CD4-positive, alpha-beta T cell treated with Interleukin-10 for 1 hour (primary cell): ENCODE measurements at regions not wholly inside any gene's neighbourhood (a gene's known extent, or its start where the extent isn't known, plus 50 kb on each side); places are given as distances from the start of the nearest gene placed in this dataset.

Experiments used
- DNase-seq: peaks from one replicate; pipeline ENCODE4 v3.0.0-alpha.2; 2020

DNA sequence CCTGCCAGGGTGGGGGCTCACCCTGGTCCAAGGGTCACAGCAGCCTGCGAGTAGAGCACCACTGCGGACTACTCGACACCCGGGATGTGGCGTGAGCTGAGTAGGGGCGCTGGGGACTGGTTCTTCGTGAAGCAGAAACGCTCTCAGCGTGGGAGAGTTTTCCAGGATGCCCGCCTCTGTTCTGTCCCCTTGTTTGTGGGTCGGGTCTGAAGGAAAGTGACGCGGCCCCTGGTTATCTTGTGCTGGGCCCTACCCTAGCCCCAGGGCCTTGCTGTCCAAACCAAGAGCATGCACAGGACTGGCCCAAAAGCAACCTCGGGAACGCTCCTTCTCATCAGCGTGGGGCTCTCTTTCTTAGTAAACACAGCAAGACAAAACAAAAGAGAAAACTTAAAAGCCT is 303.3 kb downstream of the IRF8 start:
- no peak for DNase-seq

DNA sequence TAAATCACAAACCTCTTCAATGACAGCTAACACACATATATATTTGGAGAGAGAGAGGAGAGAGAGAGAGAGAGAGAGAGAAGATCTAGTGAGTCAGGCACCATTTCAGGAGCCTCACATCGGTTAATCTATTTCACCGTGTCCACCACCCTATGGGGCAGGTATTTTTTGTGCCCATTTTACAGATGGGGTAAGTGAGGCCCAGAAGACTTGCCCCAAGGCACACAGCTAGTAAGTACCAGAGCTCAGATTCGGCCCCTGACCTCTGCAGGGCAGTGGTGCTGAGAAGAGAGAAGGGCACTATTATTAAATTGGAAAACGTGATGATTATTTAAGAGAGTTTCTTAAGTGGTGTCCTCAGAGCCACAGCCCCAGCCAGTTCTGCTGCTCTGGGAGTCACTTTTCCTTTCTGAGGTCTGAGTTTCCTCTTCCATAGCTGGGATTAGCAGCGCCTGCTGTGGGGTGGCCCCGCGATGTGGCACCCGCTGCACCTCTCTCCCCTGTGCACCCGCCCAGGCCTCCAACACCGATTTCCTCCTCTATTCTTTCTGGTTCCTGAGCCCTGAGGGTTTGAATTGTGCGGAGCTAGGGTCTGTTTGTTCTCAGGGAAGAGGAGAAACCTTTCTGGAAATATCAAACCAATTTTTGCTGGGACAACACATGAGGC is 303.9 kb downstream of the IRF8 start:
- no peak for DNase-seq

DNA sequence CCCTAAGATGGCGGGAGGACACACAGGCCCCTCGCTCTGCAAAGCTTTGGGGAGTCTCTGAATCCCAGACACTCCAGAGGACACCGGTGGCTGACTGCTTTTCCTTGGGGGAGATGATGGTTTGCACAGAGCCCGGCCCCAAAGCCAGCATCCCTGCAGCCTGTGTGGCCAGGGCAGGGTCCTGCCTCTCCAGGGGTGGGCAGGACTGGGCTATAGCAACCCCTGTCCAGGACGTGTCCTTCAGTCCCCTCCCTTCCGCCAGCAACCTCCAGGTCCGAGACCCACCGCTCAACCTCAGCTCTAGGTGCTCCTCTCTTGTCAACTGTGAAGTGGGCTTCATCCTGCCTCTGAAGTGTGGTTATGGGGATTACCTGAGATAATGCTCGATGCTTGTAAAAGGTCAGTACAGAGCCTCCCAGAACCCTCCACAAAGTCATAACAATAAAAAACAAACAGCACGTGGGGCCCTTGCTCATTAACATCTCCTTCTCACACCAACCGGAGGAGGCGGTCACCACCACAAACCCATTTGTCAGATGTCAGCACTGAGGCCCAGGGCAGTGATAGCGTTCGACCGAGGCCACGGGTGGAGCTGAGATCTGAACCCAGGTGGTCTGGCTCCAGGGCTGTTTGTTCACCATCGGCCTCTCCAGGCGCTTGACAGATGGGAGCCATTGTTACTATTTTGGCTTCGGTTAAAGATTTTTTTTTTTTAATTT is 304.8 kb downstream of the IRF8 start:
- DNase-seq, result no peak

DNA sequence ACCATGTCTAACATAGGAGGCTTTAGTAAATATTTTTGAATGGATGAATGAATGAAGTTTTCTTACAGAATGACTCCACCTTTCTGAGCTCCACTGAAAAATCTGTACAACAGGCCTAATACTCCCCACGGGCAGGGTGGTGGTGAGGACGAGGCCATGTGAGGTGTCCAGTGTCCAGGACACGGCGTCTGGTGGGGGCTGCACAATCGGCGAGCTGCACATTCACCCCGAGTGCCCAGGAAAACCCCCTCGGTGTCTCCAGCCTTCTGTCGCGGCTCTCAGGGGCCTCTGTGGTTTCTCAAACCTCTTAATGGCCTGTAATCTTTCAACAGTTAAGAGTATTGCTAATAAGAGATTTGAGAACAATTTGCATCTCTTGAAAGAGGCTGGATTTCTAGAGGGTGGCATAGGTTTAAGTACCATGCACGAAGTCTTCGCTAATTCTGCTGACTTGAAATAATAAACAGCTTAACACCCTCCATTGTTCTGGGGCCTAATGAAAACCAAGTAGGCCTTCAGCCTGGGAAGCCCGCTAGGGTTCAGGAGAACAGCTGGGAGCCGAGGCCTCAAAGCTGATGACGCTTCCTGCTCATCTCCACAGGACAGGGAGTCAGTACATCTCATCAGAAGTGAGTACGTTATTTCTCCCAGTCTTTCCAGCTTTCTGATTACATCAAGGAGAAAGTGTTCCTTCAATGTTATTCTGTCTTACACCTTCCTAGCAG is 304.6 kb upstream of the FOXF1 start:
- DNase-seq, result no peak

DNA sequence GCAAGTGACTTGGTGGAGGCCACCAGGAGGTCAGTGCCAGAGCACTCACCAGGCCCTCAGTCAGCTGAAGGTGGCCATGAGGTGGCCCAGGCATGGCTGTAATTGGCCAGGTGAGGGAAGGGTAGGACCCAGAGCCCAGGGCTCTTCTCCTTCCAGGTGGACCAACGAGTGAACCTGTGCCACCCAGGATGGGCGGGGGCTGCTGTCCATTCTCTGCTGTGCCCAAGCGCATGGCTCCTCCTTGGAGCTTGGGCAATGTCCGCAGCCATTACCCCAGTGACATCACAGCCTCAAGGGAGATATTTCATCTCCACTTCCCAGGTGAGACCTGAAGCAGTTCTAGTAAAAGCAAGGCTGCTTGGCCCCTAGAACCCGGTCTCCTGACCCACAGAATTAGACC is 303.0 kb upstream of the FOXF1 start:
- DNase-seq, result no peak

DNA sequence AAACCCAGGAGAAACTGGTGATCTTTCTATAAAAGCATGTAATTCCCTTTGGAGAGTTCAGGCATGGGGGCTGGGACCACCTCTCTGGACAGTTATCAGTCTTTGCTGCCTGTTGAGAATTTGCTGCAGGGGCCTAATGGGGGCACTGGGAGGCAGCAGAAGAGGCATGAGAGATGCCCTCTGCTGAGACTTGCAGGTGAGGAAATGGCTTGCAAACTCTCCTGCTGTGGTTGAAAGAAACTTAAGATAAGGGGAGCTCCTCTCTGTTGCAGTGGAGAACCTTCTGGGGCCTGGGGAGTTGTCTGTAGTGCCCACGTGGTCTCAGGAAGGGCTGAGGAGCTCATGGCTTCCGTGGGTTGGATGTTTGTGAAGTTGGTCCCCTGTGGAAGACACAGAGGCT is 301.1 kb upstream of the FOXF1 start:
- no peak for DNase-seq

DNA sequence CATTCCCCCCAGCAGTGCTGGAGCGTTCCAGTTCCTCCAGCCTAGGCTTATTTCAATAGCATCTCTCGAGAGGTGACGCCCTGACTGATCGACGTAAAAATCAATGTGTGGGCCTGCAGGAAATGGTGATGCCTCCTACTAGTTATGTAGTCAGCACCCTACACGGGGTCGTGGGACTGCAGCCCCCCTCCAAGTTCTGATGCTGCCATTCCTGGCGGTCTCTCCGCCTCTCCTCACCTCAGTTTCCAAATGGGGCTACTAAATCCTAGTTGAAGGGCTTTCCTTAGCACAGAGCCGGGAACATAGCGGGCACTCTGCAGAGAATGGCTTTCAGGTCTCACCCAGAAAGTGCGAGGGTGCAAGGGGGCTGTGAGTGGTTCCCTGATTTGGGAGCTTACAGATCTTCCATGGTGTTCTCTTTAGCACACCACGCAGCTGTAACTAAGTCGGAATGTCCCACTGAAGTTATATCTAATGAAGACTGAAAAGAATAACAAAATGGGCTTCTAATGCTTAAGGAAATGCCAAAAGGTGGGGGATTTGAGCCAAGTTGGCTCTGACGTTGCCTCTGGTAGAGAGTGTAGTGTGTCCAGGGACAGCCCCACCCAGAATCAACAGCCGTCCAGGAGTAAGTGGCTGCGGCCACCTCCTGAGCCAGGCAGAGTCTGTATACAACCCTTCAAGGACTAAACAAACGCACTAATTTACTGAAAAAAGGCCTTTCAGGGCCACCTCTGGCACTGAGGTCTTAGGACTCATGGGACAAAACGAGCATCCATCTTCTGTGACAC is 299.7 kb upstream of the FOXF1 start:
- DNase-seq, result no peak

DNA sequence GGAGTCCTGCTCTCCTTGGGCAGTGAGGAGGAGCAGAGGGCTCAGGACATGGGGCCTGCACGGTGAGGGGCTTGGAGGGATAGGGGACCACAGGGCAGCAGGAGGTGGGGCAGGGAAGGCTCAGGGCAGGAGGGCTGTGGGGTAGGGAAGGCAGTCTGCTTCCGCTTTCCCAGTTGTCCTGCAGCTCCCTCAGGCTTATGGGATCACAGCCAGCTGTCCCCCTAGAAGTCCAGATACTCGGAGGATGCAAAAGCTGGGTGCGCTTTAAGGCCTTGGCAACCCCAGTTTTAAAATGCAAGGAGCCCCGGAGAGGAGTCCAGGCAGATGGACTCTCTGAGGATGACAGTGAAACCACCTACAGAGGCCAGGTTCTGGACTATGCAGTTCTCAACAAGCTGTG is 299.1 kb upstream of the FOXF1 start:
- no peak for DNase-seq

DNA sequence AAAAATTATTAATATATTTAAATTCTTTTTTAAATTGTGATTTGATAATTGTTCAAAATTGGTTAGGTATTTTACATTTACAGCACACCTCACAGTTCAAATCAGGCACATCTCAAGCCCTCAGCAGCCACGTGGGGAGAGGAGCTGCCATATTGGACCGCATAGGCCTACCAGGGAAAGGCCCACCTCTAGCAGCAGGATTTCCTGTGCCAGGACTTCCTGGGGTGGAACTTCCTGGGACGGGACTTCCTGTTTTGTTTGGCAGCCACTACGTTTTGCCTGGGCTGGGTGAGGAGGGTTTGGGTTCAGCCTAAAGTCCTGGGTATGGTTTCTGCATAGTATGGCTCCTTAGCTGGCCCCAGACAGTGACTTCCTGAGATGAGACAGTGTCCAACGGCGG is 298.5 kb upstream of the FOXF1 start:
- DNase-seq, result no peak

DNA sequence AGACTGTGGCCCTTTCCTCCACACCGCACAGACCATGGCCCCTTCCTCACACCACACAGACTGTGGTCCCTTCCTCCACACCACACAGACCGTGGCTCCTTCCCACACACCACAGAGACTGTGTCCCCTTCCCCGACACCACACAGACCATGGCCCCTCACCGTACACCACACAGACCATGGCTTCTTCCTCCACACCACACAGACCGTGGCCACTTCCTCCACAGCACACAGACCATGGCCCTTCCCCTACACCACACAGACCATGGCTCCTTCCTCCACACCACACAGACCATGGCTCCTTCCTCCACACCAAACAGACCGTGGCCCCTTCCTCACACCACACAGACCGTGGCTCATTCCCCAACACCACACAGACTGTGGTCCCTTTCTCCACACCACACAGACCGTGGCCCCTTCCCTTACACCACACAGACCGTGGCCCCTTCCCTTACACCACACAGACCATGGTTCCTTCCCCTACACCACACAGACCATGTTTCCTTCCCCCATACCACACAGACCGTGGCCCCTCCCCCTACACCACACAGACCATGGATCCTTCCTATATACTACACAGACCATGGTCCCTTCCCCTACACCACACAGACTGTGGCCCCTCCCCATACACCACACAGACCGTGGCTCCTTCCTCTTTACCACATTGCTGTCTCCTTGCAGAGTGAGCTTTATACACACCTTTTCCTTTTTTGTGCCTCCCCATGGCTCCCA is 297.5 kb upstream of the FOXF1 start:
- DNase-seq, result no peak

DNA sequence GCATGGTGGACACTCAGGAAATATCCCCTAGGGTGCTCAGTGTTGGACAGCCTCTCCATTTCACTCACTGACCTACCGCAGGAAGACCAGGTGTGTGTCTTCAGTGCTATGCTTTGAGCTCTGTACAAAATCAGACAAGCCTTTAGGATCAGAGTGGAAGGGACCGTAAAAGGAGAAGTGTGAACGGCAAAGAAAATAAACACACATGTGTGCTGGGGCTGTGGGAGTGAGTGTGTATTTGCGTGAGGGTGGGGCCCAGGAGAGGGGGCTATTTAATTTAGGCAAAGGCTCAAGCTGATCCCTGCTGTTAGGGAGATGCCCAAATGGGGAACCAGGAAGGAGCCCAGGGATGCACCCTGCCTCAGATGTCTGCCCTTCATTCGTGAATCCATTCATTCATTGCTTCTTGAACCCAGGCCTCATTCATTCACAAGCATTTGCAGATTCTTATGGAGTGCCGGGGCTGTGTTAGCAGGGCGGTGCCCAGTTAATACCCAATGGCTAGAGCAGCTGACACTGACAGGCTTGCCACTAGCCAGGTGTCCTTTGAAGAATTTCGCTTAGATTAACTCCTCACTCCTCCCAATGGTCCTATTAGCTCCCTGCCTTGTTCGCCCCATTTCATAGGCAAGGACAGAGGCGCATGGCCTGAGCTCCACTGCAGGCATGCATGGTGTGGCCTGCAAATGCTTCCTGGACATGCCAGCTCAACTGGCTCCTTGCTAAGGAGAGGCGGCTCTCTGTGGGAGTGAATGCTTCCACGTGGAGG is 296.7 kb upstream of the FOXF1 start:
- DNase-seq, result no peak

DNA sequence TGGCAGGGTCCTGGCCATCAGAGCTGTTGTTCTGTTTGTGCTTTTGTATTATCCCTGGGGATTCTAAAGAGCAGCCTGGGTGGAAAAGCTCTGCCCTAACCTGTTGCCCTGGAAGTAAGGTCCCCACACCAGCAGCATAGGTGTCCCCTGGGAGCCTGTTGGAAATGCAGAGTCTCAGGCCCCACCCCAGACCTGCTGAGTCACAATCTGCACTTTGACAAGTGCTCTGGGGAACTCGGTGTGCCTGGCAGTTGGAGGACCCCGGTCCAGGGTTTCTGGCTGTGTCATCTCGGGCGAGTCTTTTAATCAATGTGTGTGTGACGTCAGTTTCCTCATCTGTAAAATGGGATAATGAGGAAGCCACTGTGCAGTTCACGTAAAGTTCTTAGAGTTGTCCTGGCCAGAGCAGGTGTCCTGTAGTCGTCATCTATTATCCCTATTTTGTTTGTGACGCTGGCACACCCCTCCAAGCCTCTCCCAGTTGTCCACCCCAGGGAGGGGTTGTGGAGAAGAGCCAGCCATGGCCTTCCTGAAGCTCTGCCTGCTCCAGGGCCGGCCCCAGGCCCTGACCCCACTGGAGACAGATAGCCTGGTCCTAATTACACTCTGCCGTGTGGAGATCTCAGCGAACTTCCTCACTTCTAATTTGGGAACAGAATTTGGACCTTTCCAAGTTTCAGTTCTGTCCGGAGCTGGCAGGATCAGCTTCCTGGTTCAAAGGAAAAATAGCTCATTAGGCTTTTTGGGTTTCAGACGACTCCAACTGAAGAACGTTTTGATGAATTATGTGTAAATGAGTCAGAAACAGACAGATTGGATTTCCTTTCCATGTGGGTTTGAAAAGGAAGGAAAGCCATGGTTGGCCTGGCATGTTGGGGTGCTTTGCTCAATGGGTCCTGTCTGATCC is 295.7 kb upstream of the FOXF1 start:
- no peak for DNase-seq

DNA sequence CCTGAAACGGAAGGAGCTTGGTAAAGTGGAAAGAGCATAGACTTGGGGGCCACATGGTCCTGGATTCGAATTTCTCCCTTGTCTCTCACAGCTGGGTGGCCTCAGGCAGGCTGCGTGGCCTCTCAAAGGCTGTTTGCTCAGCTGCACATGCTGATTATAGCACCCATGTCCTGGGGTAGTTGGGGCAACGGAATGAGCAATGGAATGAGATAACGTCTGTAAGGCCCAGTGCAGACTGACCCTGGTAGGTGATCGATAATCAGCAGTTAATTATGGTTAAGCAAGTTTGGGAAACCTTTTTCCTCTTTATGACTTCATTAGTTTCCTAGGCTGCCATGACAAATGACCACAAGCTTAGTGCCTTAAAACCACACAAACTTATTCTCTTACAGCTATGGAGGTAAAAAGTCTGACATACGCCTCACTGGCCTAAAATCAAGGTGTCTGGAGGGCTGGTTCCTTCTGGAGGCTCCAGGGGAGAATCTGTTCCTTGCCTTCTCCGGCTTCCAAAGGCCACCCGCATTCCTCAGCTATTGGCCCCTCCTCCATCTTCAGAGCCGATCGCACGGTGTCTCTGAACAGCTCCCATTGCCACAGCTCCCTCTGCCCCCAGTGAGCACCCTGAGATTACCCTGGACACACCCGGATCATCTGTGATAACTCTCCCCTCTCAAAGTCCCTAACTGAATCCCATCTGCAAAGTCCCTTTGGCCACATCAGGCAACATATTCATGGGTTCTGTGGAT is 294.9 kb upstream of the FOXF1 start:
- DNase-seq, result no peak

DNA sequence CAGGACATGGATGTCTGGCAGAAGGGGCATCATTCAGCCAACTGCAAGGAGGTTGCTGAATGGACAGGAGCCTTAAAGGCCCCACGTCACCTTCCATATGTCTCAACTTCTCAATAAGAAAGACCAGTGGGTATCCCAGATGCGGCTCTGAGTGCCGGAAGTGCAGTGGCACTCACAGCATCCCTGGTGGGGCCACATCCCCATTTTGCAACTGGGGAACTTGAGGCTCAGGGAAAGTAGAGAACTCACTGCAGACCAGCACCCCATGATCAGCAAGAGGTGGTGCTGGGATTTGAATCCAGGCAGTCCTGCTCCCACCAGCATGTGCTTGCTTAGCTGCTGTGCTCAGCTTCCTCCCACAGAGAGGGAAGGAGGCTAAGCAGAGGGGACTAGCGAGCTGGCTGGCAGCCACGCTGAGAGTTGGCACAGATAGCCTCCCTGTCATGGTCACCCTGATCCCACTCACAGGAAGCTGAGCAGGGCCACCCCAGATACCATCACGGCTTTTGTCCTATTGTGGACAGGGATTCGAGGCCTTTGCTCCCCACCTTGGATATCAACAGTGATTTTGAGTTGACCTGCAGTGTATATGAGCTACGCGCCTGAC is 294.2 kb upstream of the FOXF1 start:
- no peak for DNase-seq

DNA sequence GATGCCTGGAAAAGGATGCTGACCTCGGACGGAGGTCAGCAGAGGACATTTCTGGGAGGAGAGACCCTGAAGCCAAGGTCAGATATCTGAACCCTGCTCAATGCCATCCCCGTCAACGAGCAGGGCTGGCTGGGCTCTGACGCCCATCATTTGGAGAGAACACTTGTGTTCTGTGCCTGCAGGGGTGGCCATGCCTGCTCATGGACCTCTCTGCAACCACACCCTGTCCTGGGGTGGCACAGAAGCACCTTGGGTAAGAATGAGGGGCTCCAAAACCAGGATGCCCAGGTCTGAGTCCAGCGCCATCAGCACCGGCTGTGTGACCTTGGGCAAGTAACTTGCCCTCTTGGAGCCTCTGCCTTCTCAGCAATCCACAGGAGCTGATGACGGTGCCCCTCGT is 293.7 kb upstream of the FOXF1 start:
- DNase-seq, result no peak

DNA sequence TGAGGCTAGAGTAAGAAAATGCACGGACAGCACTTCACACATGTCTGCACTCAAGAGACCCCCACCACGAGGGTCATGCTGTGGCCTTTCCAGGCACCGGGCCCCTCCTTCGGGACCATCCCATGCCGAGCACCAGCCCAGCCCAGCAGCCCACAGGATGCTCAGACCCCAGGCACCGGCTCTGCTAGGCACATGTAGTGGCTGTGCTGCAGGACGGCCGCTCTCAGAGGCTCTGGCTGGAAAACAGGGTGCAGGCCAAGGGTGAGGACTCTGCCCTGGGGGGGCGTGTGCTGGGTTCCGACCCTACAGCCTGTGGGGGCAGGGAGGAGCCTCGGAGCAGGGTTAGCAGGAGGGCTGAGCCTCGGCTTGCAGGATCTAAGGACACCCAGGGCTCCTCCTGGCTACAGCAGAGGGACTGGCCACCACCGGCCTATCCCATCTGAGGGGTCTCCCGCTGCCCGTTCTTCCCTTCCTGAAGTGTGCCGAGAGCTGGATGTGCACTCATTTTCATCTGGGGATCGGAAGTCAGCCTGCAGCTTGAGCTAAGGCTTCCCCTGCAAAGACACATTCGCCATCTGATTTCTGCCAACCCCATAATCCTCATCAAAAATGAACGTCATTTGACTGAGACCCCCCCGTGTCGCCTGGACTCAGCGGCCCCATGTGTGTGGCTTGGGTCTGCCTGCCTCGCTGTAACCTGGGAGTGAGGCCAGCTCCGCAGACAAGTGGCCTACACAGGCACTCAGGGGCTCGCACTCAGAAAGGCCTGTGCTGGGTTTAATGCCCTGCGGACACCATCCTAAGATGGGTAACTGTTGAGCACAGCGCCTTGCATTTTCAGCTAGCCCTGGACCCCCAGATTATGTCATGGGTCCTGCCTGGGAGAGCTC is 293.1 kb upstream of the FOXF1 start:
- no peak for DNase-seq

DNA sequence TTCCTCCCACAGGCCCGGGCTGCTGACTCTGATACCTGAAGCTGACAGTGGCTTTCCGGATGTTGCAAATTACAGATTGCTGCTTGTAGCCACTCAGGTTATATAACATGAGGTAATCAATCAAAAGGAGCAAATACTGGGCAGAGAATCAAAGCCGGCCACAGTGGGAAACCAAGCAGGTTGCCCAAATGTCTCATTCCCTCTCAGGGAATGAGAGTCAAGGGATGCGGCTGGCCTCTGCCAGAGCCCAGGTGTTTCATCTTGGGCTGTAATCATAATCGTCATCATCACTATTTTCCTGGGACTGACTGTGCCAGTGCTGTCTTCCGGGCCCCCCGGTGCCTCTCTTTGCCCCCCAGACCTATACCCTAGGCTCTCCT is 292.4 kb upstream of the FOXF1 start:
- DNase-seq, result no peak

DNA sequence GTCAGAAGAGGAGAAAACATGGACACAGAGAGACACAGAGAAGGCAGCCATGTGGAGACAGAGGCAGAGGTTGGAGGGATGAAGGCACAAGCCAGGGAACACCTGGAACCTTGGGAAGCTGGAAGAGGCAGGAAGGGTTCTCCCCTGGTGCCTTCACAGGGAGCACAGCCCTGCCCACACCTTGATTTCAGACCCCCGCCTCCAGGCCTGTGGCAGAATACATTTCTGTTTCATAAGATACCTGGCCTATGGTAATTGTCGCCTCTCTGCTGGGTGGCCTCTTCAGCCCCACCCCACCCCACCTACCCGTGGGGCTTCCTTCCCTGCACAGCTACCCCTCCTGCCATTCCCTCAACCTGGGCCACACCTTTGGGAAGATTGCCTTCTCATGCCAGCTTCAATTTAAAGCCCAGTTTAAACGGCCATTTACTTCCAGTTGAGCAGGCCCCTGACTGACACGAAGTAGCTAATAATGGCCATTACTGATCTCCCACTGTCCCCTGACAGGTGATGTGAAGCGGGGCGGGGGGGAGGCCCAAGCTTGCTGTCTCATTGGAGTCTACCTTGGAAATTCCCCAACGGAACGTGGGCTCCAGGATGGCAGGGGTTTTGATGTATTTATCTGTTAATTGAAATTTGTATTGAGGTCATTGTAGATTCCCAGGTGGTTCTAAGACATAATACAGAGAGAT is 291.7 kb upstream of the FOXF1 start:
- DNase-seq, result no peak
